Transverse colon (tissue), 4 donors: ENCODE measurements at regions not wholly inside any gene's neighbourhood (a gene's known extent, or its start where the extent isn't known, plus 50 kb on each side); places are given as distances from the start of the nearest gene placed in this dataset.

ENCODE experiments used
- EP300 ChIP-seq: sonication (generic); formaldehyde crosslinking; IDR thresholded peaks from one replicate; pipeline ENCODE4 v1.6.1; 2017; ENCODE audit warnings: antibody characterized with exemption, low read depth
- POLR2A ChIP-seq: fragments of 450-650 bp; IDR thresholded peaks from one replicate; pipeline ENCODE4 v1.6.1; 2016; ENCODE audit warnings: antibody characterized with exemption, mild to moderate bottlenecking, moderate library complexity
- POLR2AphosphoS5 ChIP-seq, 3 donors: sonication (generic); formaldehyde crosslinking; IDR thresholded peaks; one replicate each; pipeline ENCODE4 v1.6.1; 2016; ENCODE audit warnings: antibody characterized with exemption in 3 of 3
- TF ChIP-seq, protein P1 (sequence below), 5 experiments: fragments of 200-600 bp in 3 of 5; fragments of 450-650 bp in 2 of 5; sonication (generic) in 3 of 5; IDR thresholded peaks; 1 replicate in 2 of 5; 2 replicates in 3 of 5; pipeline ENCODE4 v1.5.1; 2016 to 2017; ENCODE audit warnings: antibody characterized with exemption in 5 of 5, inconsistent platforms in 3 of 5, mild to moderate bottlenecking in 2 of 5, moderate library complexity in 1 of 5

GRCh38 chr3:197423376-197423775 lies 125.0 kb upstream of the DLG1 start:
- TF ChIP-seq POLR2A (no peak), EP300 (no peak), POLR2AphosphoS5 (IDR thresholded peaks at IDR 0.05) (no peak)
- TF ChIP-seq, protein P1, sequence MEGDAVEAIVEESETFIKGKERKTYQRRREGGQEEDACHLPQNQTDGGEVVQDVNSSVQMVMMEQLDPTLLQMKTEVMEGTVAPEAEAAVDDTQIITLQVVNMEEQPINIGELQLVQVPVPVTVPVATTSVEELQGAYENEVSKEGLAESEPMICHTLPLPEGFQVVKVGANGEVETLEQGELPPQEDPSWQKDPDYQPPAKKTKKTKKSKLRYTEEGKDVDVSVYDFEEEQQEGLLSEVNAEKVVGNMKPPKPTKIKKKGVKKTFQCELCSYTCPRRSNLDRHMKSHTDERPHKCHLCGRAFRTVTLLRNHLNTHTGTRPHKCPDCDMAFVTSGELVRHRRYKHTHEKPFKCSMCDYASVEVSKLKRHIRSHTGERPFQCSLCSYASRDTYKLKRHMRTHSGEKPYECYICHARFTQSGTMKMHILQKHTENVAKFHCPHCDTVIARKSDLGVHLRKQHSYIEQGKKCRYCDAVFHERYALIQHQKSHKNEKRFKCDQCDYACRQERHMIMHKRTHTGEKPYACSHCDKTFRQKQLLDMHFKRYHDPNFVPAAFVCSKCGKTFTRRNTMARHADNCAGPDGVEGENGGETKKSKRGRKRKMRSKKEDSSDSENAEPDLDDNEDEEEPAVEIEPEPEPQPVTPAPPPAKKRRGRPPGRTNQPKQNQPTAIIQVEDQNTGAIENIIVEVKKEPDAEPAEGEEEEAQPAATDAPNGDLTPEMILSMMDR (IDR thresholded peaks at IDR 0.05), result no peak
